Osteoblast (primary cell): ENCODE measurements at regions not wholly inside any gene's neighbourhood (a gene's known extent, or its start where the extent isn't known, plus 50 kb on each side); places are given as distances from the start of the nearest gene placed in this dataset.

ENCODE experiments used
- DNase-seq: peaks from one replicate; pipeline ENCODE4 v3.0.0; 2011; ENCODE audit warnings: low spot score, mixed read lengths; ENCODE audit not compliant: insufficient read length; ENCODE audit errors: missing footprints
- H2AFZ ChIP-seq: 2 replicates; pipeline ENCODE4 v1.6.0; 2011; ENCODE audit warnings: mild to moderate bottlenecking, low read length
- H3K27ac ChIP-seq: 2 replicates; pipeline ENCODE4 v1.5.1; 2011; ENCODE audit warnings: mild to moderate bottlenecking, low read depth, low read length, moderate library complexity
- H3K27me3 ChIP-seq: 2 replicates; pipeline ENCODE4 v1.6.0; 2012; ENCODE audit warnings: mild to moderate bottlenecking, control low read depth, inconsistent platforms, low read length, moderate library complexity; ENCODE audit not compliant: insufficient read depth
- H3K36me3 ChIP-seq: 2 replicates; pipeline ENCODE4 v1.5.1; 2011; ENCODE audit warnings: mild to moderate bottlenecking, low read length, control low read depth, moderate library complexity; ENCODE audit not compliant: insufficient read depth
- H3K4me1 ChIP-seq: 2 replicates; pipeline ENCODE4 v1.5.1; 2011; ENCODE audit warnings: mild to moderate bottlenecking, low read length, control low read depth, moderate library complexity; ENCODE audit not compliant: insufficient read depth
- H3K4me2 ChIP-seq: 2 replicates; pipeline ENCODE4 v1.6.0; 2011; ENCODE audit warnings: mild to moderate bottlenecking, low read length; ENCODE audit not compliant: insufficient read depth
- H3K4me3 ChIP-seq: fragments of 200-600 bp; sonication (generic); 3 replicates; pipeline ENCODE4 v1.5.1; 2012; ENCODE audit warnings: mild to moderate bottlenecking, low read length, inconsistent platforms; ENCODE audit not compliant: insufficient read depth
- H3K79me2 ChIP-seq: 2 replicates; pipeline ENCODE4 v1.6.0; 2012; ENCODE audit warnings: mild to moderate bottlenecking, low read length, control low read depth, inconsistent platforms; ENCODE audit not compliant: insufficient read depth
- H3K9me3 ChIP-seq: 2 replicates; pipeline ENCODE4 v1.5.1; 2011; ENCODE audit warnings: low read depth, low read length, control low read depth
- H4K20me1 ChIP-seq: 2 replicates; pipeline ENCODE4 v1.6.0; 2012; ENCODE audit warnings: mild to moderate bottlenecking, low read length, control low read depth; ENCODE audit not compliant: insufficient read depth
- CTCF ChIP-seq: IDR thresholded peaks from 2 replicates; pipeline ENCODE4 v1.5.1; 2011; ENCODE audit warnings: mild to moderate bottlenecking, low read depth, low read length, moderate library complexity; ENCODE audit errors: extremely low read depth

DNA sequence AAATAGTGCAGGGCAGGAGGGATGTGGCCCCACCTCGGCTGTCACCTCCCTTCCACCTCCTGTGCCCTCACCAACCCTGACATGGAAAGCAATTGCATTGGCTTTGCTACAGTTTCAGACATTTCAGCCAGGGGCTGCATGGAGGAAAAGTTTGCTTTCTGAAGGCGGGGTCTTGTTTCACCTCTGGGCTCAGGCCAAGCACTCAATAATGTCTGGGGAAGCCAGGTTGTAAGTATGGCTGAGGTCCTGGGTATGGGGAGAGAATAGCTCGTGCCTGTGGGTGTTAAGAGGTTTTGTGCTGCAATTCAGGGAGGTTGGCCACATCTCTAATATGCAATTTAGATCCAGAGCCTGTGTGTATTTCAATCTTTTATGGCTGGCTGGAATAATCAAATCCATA lies 238.4 kb upstream of the MKI67 start:
- Histone ChIP-seq H3K79me2 (no peaks in the 10 kb centered on the region), H3K4me2 (no peak overlapping the region), H3K36me3 (no peaks in the 10 kb centered on the region), H2AFZ (no peak overlapping the region), H3K9me3 (peaks cover under 1% of the 10 kb centered on the region), H4K20me1 (no peaks in the 10 kb centered on the region), H3K27ac (no peak overlapping the region), H3K27me3 (no peaks in the 10 kb centered on the region), H3K4me1 (no peaks in the 10 kb centered on the region), H3K4me3 (no peak overlapping the region)
- DNase-seq, result no peak
- TF ChIP-seq CTCF, result no peak

DNA sequence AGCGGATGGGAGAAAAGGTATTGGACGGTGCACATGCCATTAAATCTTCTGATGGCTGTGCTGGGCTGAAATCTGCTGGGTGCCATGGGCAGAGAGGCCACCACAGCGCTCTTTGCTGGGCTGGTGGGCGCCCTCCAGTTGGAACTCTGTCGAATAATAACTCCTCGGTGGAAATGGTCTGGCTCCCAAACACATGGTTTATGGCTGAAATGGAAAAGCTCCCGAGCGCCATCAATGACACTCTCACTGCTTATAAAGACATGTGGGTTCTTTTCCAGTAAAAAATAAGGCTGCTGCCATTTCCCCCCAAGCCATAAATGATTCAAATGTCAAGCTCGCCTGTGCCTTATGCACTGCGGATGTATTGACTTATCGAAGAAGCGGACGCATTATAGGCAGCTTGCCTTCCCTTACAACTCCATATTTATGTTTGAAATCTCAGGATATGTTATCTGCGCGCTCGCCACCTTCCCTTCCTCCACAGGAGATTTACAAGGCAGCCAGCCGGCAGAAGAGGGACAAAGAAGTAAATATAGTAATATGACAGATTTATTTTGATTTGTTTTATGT lies 239.0 kb upstream of the MKI67 start:
- Histone ChIP-seq H3K27me3 (no peaks in the 10 kb centered on the region), H3K79me2 (no peaks in the 10 kb centered on the region), H3K4me2 (no peak overlapping the region), H3K9me3 (no peaks in the 10 kb centered on the region), H2AFZ (no peak overlapping the region), H3K27ac (no peak overlapping the region), H3K36me3 (no peaks in the 10 kb centered on the region), H3K4me1 (no peaks in the 10 kb centered on the region), H4K20me1 (no peaks in the 10 kb centered on the region), H3K4me3 (no peak overlapping the region)
- no peak for DNase-seq
- TF ChIP-seq CTCF, result no peak

- H3K27ac ChIP-seq, result no peak overlapping the region
- H3K79me2 ChIP-seq, result no peaks in the 10 kb centered on the region
- no peak overlapping the region for H3K4me2 ChIP-seq
- no peaks in the 10 kb centered on the region for H3K36me3 ChIP-seq
- no peak overlapping the region for H3K4me3 ChIP-seq
- no peaks in the 10 kb centered on the region for H3K4me1 ChIP-seq
- H2AFZ ChIP-seq, result no peak overlapping the region
- TF ChIP-seq CTCF, result no peak
- no peaks in the 10 kb centered on the region for H3K27me3 ChIP-seq
- H4K20me1 ChIP-seq, result no peaks in the 10 kb centered on the region
- no peak for DNase-seq
- H3K9me3 ChIP-seq, result no peaks in the 10 kb centered on the region
These were observed 241.6 kb upstream of the MKI67 start for GRCh38 chr10:128367807-128368206.

GRCh38 chr10:128369101-128369650 lies 243.0 kb upstream of the MKI67 start:
- no peak overlapping the region for H2AFZ ChIP-seq
- H3K27me3 ChIP-seq, result no peaks in the 10 kb centered on the region
- no peak overlapping the region for H3K4me2 ChIP-seq
- no peaks in the 10 kb centered on the region for H3K36me3 ChIP-seq
- no peaks in the 10 kb centered on the region for H3K4me1 ChIP-seq
- H4K20me1 ChIP-seq, result no peaks in the 10 kb centered on the region
- no peak overlapping the region for H3K4me3 ChIP-seq
- no peaks in the 10 kb centered on the region for H3K9me3 ChIP-seq
- no peak overlapping the region for H3K27ac ChIP-seq
- no peak for TF ChIP-seq CTCF
- no peaks in the 10 kb centered on the region for H3K79me2 ChIP-seq
- no peak for DNase-seq
